GM13976 (cell line): ENCODE measurements at regions not wholly inside any gene's neighbourhood (a gene's known extent, or its start where the extent isn't known, plus 50 kb on each side); places are given as distances from the start of the nearest gene placed in this dataset.

Experiments
- DNase-seq: peaks from one replicate; pipeline ENCODE4 v3.0.0; 2012; ENCODE audit warnings: low spot score
- in situ Hi-C: fragments of 300-500 bp; cut with MboI; formaldehyde crosslinking; loops from one replicate; pipeline ENCODE4 v1.12.0; 2022; ENCODE audit warnings: low sequenced_read_pairs, mixed read lengths, inconsistent platforms; ENCODE audit not compliant: unreplicated experiment
- TF ChIP-seq, protein P1 (sequence below): IDR thresholded peaks from 2 replicates; pipeline ENCODE4 v1.5.1; 2012; ENCODE audit warnings: borderline replicate concordance, mild to moderate bottlenecking; ENCODE audit not compliant: insufficient read depth; ENCODE audit errors: extremely low read depth, missing control alignments, control extremely low read depth

DNA sequence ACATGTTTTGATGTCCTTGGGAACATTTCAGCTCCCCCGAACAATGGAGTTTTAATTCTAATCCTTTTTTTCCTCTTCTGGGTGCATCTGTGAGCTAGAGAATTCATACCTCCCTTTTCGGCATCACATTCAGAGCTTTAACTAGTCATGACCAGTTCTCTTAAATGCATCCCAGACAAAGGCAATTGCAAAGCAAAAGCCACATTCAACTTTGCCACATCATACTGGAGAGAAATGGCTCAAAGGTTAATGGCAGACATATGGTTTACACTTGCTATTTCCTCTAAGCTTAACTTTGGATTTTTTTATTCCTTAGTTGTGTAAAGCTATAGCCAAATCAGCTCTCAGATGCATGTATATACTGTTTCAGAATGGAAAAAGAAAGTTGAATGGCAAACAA is 153.3 kb downstream of the ESM1 start:
- no peak for DNase-seq

DNA sequence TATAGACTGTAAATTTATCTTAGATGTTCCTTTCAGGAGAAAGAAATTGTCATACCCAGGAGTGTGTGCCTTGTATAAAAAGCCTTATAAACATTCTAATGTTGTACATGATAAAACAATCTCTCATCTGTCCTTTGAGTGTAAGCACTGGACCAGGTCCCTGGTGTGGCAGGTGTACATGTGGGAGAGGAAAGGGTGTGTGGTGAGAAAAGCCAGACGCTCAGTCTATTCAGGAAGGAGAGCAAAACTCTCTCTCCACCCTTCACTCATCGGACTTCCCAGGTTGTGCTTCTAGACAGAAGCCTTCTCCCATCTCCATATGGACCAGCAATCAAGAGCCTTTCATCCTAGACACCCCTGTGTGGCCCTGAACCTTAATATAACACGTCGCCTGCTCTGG is 154.2 kb downstream of the ESM1 start:
- TF ChIP-seq, protein P1, sequence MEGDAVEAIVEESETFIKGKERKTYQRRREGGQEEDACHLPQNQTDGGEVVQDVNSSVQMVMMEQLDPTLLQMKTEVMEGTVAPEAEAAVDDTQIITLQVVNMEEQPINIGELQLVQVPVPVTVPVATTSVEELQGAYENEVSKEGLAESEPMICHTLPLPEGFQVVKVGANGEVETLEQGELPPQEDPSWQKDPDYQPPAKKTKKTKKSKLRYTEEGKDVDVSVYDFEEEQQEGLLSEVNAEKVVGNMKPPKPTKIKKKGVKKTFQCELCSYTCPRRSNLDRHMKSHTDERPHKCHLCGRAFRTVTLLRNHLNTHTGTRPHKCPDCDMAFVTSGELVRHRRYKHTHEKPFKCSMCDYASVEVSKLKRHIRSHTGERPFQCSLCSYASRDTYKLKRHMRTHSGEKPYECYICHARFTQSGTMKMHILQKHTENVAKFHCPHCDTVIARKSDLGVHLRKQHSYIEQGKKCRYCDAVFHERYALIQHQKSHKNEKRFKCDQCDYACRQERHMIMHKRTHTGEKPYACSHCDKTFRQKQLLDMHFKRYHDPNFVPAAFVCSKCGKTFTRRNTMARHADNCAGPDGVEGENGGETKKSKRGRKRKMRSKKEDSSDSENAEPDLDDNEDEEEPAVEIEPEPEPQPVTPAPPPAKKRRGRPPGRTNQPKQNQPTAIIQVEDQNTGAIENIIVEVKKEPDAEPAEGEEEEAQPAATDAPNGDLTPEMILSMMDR: no peak
- no peak for DNase-seq
- in situ Hi-C loops: no loop called here

More for the DNA sequence above, 153.3 kb downstream of the ESM1 start:
- TF ChIP-seq, protein P1: no peak
- in situ Hi-C loops: no loop called here

DNA sequence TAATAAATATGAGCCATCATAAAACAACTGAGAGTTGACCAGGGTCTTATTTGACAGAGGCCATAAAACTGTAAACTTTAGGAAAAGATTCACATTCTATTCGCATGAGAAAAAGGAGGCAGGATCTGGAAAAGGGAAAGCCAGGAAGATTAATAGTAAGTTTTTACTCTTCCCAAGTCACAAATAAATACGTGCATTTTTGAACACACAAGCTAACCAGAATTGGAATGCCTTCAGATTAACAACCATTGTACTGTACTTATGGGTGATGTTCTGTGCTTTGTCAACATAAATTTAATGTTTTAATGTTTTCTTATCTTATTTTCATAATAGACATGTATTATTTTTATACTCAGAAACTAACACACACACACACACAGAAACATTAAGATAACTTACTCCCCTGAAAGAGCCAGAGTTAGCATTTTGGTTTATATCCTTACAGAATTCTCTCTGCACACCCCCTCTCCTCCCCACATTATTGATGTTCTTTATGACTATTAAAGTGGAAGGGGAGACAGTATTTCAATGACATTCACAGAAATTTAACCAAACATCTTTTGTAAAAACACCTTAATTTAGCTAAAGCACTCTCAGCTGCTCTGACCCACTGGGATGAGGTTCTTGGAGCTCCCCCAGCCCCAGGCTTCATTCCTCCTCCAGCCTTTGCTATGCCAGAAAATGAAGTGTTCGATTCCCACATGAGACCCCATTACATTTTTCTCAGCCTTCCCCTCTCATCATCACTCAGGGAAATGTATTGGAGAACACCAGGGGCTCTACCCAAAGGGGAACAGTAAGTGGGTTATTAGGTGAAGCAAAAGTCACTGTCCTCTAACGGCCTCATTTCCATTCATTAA is 155.5 kb downstream of the ESM1 start:
- no peak for DNase-seq
- TF ChIP-seq, protein P1: no peak
- in situ Hi-C loops: no loop called here

DNA sequence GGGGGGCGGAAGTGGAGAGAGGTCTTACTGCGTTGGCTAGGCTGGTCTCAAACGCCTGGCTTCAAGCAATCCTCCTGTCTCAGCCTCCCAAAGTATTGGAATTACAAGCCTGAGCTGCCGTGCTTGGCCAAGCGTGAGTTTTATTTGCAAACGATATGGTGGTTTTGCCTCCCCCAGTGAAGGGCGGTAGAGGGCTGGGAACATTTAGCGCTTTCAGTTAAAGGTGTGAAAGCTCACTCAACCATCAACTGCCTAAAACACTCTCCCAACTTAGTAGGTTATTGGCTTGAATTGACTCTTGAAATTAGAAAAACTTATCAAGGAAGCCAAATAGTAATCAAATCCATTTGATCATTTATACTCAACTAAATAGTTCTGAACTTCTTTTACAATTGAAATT is 156.3 kb downstream of the ESM1 start:
- TF ChIP-seq, protein P1: no peak
- in situ Hi-C loops: no loop called here
- DNase-seq: no peak

DNA sequence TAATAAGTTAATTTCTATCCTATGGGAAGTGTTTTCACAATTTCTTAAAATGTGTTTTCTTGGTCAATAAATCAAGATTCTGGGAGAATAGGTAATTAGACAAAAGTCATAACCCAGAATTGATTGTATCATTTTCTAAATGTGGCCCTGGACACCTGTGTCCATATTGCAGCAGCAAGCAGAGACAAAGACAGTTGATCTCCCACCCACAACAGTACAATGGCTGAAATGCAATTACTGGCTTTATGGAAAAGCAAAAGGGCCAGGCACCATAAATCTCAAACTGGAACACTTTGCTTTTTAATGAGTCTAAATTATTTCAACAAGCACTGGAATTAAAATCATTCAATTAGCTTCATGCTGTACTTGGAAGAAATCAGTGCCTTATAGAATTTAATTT is 157.2 kb downstream of the ESM1 start:
- in situ Hi-C loops: no loop called here
- no peak for DNase-seq

DNA sequence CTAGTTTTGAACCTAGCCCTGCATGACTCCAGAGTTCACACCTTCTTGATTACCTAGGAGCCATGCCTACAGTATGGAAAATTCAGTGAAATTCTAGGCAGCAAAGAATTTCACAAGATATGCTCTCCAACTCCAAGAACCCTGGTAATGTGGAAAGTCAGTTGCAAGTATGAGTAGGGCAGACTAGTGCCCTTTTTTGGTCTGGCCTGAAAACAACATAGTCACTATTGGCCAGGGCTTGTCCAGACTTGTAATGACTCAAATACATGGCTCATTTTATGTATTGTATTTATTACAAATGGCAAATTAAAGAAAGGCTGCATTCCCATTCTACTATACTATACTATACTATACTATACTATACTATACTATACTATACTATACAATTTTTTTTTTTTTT is 160.4 kb downstream of the ESM1 start:
- in situ Hi-C loops: no loop called here
- DNase-seq: no peak

More for the DNA sequence above, 157.2 kb downstream of the ESM1 start:
- TF ChIP-seq, protein P1: no peak

More for the DNA sequence above, 160.4 kb downstream of the ESM1 start:
- TF ChIP-seq, protein P1: no peak
